22Rv1 (cell line): ENCODE measurements at regions not wholly inside any gene's neighbourhood (a gene's known extent, or its start where the extent isn't known, plus 50 kb on each side); places are given as distances from the start of the nearest gene placed in this dataset.

Experiments
- CTCF ChIP-seq: fragments of 450-650 bp; IDR thresholded peaks from 2 replicates; pipeline ENCODE4 v1.5.1; 2017; ENCODE audit warnings: mild to moderate bottlenecking
- ZFX ChIP-seq: fragments of 450-650 bp; IDR thresholded peaks from 2 replicates; pipeline ENCODE4 v1.6.1; 2017; ENCODE audit warnings: antibody characterized with exemption, borderline replicate concordance

- TF ChIP-seq CTCF, result no peak
- TF ChIP-seq ZFX, result no peak
Measured at GRCh38 chr9:84145780-84146179, 165.2 kb downstream of the RMI1 start.
